Sigmoid colon (tissue), 4 donors: ENCODE measurements at regions not wholly inside any gene's neighbourhood (a gene's known extent, or its start where the extent isn't known, plus 50 kb on each side); places are given as distances from the start of the nearest gene placed in this dataset.

Source experiments
- POLR2A ChIP-seq, 2 donors: fragments of 450-650 bp; IDR thresholded peaks; one replicate each; pipeline ENCODE4 v1.6.1; 2016; ENCODE audit warnings: antibody characterized with exemption in 2 of 2, mild to moderate bottlenecking in 2 of 2, moderate library complexity in 2 of 2
- POLR2AphosphoS5 ChIP-seq, 4 donors: sonication (generic); formaldehyde crosslinking; IDR thresholded peaks; one replicate each; pipeline ENCODE4 v1.6.1; 2017; ENCODE audit warnings: antibody characterized with exemption in 4 of 4
- TF ChIP-seq, protein P1 (sequence below), 4 experiments: fragments of 450-650 bp in 3 of 4; fragments of 200-600 bp in 1 of 4; IDR thresholded peaks; one replicate each; pipeline ENCODE4 v1.5.1; 2016 to 2019; ENCODE audit warnings: antibody characterized with exemption in 4 of 4, mild to moderate bottlenecking in 3 of 4, moderate library complexity in 2 of 4

DNA sequence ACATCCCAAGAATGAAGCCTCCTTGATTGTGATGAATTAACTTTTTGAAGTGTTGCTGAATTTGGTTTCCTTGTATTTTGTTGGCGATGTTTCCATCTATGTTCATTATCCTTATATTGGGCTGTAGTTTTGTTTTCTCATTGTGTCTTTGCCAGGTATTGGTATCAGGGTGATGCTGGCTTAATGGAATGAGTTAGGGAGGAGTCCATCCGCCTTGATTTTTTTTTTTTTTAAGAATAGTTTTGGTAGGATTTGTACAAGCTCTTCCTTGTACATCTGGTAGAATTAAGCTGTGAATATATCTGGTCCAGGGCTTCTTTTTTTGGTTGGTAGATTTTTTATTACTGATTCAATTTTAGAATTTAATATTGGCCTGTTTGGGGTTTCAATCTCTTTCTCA, 166.1 kb upstream of the WDFY3 start:
- TF ChIP-seq, protein P1, sequence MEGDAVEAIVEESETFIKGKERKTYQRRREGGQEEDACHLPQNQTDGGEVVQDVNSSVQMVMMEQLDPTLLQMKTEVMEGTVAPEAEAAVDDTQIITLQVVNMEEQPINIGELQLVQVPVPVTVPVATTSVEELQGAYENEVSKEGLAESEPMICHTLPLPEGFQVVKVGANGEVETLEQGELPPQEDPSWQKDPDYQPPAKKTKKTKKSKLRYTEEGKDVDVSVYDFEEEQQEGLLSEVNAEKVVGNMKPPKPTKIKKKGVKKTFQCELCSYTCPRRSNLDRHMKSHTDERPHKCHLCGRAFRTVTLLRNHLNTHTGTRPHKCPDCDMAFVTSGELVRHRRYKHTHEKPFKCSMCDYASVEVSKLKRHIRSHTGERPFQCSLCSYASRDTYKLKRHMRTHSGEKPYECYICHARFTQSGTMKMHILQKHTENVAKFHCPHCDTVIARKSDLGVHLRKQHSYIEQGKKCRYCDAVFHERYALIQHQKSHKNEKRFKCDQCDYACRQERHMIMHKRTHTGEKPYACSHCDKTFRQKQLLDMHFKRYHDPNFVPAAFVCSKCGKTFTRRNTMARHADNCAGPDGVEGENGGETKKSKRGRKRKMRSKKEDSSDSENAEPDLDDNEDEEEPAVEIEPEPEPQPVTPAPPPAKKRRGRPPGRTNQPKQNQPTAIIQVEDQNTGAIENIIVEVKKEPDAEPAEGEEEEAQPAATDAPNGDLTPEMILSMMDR (IDR thresholded peaks at IDR 0.05) = no peak
- no peak for TF ChIP-seq POLR2AphosphoS5 (IDR thresholded peaks at IDR 0.05)
- no peak for TF ChIP-seq POLR2A (IDR thresholded peaks at IDR 0.05)
